HG03045 (cell line): ENCODE measurements at regions not wholly inside any gene's neighbourhood (a gene's known extent, or its start where the extent isn't known, plus 50 kb on each side); places are given as distances from the start of the nearest gene placed in this dataset.

Source experiments
- ATAC-seq: cut with Tn5 transposase; IDR thresholded peaks from one replicate; pipeline ENCODE4 v1.9.1; 2021; ENCODE audit warnings: mild to moderate bottlenecking, moderate library complexity; ENCODE audit not compliant: unreplicated experiment

DNA sequence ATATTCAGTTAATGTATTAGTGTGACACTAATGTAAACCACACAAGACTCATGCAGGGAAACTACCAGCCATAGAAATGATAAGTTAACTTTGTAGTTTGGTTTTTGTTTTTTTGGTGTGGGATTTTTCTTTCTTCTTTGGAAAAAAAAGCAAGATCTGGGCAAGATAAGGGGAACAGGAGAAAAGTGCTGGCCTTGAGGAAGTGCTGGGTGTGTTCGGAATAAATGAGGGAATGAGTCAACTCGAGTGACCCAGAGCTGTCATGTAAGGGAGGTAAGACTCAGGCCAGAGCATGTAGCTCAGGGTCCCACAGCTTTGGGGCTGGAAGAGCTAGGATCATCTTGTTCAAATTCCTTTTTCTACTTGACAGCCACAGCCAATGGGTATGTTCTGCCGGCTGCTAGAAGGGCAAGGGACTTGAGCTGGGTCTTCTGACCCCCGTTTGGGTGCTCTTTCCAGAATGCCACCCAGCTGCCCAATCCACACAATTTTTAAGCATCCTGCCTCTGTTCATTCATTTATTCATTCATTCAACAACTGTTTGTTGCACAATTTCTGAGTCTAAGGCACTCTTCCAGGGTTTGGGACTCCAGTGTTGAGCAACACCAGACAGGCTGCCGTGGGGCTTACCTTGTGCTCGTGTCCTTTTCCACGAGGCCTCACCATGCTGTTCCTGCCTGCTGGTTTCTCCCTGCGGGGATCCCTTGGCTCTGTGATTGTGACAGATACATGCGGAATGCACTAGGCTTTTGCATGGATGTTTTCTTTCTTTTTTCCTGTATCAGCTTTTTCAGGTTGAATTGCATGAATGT lies 54.5 kb downstream of the CLDN34 start:
- ATAC-seq, result no peak

DNA sequence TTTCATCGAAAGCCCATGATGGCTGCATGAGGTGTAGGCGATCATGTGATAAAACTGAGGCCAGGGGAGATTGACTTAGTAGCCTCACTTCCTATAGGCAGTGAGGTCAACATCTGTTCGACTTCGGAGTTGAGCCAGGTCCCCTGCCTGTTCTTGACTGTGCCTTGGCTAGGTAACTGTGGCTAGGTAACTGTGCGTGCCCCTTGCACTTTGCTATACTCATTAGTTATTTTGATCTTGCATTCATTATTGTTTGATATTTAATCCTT lies 55.0 kb downstream of the CLDN34 start:
- no peak for ATAC-seq

DNA sequence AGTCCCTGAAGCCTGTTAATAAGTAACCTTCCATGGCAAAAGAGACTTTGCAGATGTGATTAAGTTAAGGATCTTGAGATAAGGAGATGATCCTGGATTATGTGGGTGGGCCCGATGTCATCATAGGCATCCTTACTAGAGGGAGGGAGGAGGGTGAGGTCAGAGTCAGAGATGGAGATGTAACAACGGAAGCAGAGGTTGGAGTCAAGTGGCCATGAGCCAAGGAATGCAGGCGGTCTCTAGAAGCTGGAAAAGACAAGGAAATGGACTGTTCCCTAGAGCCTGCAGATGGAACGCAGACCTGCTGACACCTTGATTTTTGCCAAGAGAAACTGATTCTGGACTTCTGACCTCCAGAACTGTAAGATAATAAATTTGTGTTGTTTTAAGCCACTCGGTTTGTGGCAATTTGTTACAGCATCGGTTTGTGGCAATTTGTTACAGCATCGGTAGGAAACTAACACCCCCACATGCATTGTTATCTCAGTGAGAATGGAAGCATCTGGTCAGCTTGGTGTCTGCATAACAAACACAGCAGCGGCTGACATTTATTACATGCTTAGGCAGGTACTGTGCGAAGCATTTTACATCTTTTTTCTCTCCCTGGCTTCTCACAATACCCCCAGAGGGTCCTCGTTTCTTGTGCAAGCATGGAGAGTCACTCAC lies 55.6 kb downstream of the CLDN34 start:
- no peak for ATAC-seq

DNA sequence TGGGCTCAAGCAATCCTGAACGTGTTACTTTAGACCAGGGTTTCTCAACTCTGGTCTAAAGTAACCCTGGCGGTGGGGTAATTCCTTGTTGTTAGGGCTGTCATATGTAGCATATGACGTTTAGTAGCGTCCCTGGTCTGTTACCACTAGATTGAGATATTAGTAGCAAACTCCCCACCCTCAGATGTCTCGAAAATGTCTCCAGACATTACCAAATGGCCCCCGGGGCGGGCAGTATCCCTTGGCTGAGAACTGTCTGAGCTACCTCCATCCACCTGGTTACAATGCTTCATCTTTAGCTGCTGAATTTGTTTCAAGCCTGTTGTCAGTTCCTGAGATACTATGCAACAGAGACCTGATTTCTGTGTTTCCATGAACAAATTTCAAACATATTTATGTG lies 56.7 kb downstream of the CLDN34 start:
- ATAC-seq, result no peak

DNA sequence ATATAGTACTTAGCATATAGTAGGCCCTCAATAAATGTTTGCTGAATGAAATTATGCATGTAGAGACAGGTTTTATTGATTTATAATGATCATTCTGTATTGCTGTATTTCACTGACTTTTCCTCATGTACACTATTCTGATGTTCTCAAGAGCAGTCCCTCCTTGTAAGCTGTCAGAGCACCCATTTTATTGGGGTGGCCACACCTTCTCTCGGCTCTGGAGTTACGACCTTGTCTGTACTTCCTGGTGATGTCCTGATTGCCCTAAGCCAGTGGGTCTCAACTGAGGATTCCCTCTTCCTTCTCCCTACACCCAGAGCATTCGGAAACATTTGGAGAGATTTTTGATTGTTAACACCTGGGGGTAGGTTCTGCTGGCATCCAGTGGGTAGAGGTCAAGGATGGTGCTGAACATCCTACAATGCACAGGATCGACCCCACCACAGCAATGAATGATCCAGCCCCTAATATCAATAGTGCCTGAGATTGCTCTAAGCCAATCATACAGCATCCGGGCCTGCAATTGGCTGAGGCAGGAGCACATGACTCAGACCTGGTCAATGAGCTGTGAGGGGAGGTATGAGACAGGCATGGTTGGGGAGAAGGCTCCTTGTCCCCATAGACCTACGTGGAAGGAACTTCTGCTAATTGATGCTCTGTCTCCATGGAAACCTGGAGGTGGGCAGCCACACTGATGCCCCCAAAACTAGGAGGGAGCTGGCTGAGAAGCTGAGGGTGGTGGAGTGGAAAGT lies 58.8 kb downstream of the CLDN34 start:
- no peak for ATAC-seq

DNA sequence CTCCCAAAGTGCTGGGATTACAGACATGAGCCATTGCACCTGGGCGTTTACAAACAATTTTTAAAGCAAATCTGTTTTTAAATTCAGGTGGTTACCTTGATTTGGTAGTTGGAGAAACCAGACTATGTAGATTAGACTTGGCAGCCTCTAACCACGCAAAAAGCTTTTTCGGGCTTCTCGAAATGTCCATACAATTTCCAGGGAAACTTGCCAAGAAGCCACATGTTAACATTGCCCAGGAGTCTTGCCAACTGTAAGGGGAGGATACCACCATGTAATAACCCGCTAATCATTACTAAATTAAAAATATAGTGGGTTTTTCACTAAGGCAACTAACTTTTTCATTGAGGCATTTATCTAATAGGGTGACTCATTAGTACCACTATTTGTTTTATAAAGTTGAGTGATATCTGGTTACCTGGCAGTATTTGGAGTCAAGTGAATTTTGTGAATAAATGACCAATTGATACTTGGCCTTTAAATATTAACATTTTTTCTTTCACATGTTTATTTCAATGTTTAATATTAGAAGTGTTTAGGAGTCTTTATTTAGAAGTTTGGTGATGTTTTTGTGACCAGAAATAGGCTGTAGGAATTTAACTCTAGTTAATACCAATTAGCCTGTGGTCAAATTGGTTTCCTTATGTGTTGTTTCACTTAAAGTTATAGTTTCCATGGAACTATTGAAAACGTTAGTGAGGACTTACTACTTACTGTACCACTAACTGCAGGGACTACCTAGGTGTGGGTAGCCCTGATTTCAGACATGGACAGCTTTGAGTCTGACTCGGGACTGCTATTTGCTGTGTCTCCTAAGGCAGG lies 61.3 kb downstream of the CLDN34 start:
- ATAC-seq, result no peak

DNA sequence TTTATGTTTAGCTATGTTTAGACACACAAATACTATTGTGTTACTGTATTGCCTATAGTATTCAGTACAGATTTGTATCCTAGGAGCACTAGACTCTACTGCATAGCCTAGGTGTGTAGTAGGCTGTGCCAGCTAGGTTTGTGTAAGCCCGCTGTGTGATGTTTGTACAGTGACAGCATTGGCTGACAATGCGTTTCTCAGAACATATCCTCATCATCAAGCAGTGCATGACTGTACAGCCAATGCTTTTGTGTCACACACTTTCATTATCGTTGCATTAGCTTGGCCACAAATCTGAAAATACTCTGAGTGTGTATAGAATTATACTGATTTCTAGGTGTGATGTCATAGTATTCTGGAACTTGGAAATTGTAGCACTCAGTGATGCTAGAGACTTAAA lies 63.4 kb downstream of the CLDN34 start:
- ATAC-seq, result no peak

DNA sequence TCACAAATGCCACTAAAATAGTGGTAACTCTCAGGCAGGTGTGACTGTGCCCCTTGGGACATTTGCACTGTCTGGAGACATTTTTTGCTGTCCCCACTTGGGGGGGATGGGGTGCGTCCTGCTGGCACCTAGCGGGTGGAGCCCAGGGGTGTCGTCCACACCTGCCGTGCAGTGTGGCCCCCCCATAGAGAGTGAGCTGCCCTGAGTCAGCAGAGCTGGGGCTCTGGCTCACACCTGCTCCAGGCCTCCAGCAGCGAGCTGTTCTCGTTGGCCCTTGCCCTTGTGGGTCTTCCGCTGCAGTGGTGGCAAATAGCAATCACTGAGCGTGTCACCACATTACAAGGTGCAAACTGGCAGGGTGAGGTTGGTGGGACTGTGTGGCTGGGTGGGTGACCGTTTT lies 64.6 kb downstream of the CLDN34 start:
- no peak for ATAC-seq

DNA sequence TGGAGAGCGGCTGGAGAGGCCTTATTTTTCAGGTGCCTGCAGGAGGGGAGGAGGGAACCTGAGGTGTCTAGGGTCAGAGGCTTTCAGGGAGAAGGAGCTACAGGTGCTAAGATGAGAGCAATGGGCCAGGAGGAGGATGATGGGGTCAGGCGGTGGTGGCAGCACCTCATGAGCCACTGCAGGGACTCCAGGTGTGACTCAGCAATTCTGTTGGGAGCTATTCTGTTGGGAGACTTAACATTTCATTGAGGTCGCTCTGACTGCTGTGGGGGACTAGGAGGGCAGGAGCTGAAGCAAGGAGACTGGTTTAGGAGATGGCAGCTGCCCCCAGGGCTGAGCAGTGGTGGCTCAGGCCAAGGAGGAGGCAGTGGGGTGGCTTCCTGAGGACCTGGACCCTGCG lies 65.0 kb downstream of the CLDN34 start:
- no peak for ATAC-seq

DNA sequence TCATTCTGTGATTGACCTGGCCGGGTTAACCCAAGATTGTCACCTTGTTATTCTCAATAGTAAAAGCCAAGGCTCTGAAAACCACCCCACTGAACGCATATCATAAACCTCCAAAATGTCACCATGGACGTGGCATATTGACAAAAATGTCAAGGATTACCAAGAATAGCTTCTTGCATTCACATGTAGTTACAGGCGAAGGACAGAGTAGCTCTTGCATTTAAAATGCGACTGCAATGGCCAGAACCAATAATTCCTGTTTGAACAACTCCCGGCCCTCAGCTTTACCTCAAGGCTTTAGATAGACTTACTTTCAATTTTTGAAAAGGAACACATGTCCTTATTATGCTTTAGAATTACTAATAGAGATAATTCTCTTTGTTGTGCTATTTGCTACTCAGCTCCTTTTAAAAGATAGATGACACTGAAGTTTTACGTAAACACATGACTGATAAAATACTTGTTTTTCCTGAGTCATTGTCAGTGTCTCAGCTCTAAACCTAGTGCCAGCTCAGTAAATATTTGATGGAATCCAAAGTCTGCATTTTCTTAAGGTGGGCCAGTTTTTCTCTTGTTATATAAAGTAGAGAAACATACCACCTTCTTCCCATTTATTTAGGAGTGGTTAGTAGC lies 66.3 kb downstream of the CLDN34 start:
- no peak for ATAC-seq

DNA sequence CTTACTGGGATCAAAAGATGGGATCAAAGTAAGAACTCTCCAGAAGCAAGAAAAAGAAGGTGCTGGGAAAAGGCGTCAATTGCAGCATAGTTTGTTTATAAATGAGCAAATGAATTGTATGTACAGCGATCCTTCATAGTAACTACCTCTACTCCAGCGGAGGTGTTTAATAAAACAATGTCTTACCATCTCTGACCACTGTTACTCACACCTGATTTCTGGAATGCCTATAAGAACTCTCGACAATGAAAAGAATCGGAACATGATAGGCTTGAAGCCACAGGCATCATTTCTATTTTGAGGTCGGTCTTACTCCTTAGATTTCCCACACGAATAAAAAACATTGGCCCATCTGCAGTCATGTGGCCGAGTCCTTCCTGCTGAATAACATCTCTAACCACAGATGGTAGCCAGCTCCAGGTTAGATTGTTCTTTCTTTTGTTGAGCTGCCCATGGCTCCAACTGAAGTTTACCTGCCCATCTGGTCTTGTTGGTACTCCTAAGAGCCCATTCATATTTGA lies 67.6 kb downstream of the CLDN34 start:
- ATAC-seq, result no peak

DNA sequence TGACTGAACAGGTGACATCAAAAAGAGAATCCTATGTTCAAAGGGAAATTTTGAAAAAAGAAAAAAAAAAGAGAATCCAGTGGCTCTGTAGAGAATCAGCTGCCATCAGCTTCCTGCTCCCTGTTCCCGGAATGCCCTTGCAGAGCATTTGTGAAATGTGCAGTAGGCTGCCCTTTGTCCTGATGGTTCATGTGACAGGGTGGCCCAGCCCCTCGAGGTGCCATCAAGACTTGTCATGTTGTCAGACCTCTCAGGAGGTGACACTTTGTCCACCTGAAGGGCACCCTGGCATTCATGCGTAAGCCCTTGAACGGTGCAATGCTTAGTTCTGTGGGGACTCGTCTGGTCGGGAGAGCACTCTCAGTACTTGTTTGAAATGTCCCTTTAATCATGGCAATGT lies 71.4 kb downstream of the CLDN34 start:
- no peak for ATAC-seq

DNA sequence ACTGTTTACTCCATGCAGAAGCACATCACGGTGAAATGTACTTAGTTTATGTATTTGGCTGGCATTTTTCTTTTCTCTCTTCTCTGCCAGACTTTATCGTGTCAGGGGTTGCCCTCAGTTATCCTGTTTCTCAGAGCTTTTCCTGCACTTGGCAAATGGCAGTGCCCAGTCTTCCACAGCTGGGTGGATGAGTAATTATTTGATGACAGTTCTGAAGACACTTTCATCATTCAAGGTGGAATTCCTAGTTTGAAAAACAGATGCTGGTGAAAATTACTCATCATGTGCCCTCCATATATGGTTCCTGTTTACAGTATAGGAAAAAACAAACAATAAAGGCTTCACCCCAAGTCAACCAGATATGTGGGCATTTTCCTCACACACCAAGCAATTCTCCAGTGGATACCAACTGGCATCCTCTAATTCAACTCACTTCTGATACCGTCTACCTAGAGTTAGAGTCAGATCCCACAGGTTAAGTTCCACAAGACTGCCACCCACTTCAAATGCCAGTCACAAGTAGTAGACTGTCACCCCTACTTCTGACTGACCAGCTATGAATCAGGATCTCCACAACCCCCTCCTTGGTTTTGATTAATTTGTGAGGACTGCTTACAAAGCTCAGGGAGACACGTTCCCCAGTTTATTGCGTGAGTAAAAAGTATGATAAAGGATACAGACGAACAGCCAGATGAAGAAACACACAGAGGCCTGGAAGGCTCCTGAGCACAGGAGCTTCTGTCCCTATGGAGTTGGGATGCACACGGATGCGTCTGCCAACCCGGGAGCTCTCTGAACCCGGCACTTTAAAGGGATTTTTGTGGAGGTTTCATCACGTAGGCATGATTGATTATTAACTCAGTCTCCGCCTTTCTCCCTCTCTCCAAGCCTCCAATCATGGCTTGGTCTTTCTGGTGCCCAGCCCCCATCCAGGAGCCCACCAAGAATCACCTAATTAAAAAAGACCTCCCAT lies 72.9 kb downstream of the CLDN34 start:
- ATAC-seq, result no peak

DNA sequence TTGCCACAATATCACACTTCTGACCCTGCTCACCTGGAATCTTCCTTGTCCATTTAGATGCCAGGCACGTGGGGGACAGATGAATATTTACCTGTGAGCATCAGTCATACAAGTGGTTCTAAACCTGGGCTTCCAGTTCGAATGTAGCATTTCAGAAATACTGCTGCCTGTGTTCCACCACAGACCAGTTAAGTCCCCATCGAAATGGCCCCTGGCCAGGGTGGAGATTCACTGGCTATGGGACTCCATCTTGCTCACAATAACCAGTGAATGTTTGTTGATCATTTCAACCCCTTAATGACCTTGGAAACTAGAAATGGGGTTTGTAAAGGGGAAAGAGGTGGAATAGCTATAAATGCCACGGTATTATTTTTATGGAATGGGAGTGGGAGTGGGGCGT lies 73.8 kb downstream of the CLDN34 start:
- no peak for ATAC-seq

DNA sequence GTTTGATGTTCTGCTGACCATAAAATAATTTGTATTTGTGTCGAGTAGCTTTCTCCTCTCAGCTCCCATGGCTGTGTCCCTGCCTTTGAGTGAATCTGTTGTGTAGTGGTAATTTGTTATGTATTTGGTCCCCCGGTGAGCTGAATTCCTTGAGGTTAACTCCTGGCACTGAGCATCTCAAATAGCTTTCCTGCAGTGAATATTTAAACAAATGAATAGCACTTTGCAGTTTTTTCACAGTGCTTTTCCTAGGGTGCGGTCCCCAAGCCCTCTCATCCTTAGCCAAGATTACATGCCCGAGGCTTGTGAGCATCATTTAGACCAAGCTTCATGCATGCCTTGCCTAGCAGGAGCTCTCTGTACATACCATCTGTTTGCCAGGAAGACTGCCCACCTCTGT lies 74.2 kb downstream of the CLDN34 start:
- no peak for ATAC-seq

DNA sequence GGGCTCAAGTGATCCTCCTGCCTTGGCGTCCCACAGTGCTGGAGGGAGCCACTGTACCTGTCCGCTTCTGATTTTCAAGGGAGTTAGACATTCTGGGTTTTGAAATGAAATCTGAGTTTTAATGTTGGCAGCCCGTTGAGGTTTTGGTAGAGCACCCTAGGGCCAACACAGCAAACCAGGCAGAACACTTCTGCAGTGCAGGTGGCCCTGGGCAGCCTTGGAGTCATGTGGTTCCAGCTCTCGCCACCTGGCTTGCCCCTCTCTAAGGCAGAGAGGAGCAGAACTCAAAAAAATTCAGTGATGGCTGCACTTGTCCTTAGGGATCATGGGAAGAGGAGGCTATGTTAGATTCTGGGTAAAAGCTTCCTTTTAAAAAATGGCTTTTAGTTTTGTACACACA lies 74.9 kb downstream of the CLDN34 start:
- no peak for ATAC-seq

DNA sequence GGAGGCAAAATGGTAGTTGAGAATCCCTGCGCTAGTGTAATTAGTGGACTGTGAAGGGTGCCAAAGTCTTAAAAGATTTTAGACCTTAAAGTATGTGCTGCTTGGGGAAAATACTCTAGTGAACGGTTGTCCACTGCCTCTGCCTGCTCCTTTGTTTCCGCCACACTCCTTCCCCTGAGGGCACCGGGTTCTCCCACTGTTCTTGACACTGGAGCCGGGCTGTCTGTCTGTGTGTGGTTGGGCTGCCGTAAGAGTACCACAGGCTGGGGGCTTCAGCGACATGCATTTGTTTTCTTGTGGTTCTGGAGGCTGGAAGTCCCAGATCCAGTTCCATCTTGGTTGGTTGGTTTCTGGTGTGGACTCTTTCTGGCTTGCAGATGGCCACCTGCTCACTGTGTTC lies 76.2 kb downstream of the CLDN34 start:
- ATAC-seq, result no peak

DNA sequence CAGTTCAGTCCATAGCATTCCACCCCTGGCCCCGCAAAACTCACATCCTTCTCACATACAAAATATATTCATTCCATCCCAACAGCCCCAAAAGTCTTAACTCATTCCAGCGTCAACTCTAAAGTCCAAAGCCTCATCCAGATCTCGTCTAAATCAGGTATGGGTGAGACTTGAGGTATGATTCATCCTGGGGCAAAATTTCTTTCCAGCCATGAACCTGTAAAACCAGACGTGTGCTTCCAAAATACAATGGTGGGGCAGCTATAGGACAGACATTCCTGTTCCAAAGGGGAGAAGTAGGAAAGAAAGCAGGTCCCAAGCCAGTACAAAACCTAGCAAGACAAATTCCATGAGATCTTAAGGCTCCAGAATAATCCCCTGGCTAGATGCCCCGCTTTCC lies 76.9 kb downstream of the CLDN34 start:
- no peak for ATAC-seq

DNA sequence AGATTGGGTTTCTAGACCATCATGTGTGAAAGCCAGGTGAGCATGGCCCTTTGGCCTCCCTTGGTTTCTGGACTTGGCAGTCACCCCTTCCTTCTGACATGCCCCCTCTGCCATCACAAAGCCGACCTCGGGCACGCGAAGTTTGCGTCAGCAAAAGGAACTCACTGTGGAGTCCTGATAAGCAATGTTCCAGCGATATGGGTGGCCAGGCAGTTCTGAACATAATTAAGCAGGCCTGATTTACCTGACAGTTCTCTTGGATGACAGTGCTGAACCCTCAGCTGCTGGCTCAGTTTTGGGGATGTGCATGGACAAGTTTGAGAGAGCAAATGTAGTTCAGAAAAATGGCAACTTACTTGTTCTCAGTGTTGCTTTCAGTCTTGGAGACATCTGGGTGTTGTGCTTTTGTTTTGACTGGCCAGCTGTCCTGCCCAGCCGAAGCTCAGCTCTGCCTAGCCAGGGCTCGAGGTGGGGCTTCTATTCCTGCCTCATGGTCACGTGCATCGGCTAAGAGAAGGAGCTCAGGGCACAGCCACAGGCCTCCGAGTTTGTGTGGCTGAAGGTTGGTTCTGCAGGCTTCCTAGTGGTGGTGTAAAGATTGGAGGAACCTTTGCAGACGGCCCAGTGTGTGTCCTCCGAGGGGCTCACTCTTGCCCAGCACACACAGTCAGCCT lies 78.3 kb downstream of the CLDN34 start:
- ATAC-seq, result no peak
